ENCODE measurements at regions not wholly inside any gene's neighbourhood (a gene's known extent, or its start where the extent isn't known, plus 50 kb on each side); places are given as distances from the start of the nearest gene placed in this dataset.

DNA sequence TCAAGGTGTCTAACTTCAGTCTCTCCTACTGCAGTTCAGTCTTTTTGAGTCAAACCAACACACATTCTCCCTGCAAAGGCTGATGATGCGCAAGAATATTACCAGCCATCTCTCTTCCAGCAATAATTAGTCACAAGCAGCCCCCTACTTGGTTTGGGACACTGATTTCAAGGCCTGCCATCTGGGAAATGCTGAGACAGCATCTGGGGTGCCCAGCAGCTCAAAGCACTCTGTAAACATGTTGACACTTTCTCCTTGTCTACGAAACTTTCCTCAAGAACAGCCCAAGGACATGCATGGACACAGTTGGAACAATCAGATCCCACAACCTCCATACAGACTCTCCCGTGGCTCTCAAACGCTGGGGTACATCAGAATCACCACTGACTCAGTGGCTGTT is 149.2 kb upstream of the RPL38 start:
- TF ChIP-seq CTCF (IDR thresholded peaks at IDR 0.05) = no peak
- DNase-seq (ENCODE audit: low spot score) = no peak
- no peak for ATAC-seq (ENCODE audit: low FRiP score)

- DNase-seq (ENCODE audit: low spot score) (no peak), ATAC-seq (ENCODE audit: low FRiP score) (no peak)
- TF ChIP-seq CTCF (IDR thresholded peaks at IDR 0.05) = no peak
Measured at GRCh38 chr17:74055508-74056160, 147.8 kb upstream of the RPL38 start.

DNA sequence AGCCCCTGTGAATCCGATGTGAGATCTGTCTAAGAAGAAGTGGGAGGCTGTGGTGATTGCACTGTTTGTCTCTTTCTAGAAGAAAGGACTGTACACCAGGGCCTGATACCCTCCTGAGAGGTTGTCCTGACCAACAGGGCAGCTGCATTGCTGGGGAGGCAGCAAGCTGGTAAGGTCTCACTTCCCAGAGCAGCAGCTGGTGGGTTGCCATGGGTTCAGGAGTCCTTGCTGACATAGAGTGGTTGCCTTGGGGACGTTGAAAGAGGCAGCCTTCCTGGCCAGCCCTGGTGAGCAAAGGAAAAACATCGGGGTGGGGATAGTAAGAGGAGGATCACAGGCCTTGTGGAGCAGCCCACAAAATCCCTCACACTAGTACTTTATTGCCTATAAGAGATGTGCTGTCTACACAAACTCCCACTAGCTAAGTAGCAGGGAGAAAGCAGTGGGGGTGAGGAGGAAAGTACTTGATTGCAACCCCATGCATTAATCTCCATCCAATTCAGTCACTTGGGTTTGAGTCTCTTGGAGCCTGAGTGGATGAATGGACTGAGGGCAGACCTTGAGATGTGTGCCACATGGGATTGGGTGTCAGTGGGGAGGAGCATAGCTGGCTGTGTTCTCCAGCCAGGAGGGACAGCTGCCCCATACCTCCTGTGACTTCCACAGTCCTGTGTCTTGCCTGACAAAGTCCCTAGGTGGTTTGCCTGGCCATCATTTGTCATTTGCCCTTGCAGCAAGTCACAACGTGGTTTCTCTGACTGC is 143.8 kb upstream of the RPL38 start:
- ATAC-seq (ENCODE audit: low FRiP score) (no peak), DNase-seq (ENCODE audit: low spot score) (no peak)
- TF ChIP-seq CTCF (IDR thresholded peaks at IDR 0.05) = no peak

DNA sequence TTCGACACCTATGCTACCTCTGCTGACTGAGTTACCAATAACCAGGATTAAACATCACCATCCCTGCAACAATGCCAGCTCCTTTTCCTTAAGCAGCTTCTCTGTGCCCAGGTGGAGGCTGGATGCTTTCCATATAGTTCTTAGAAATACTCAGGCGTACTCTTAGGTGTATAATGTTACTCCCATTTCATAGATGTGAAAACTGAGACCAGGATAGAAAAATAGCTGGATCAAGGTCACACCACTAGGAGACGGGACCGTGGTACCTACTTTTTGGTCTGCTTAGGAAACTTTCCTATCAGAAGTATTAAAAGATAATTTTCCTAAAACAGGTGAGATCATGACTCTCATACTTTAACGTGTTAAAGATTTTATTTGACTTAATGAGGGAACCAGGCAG is 141.7 kb upstream of the RPL38 start:
- ATAC-seq (ENCODE audit: low FRiP score) (no peak), DNase-seq (ENCODE audit: low spot score) (no peak)
- TF ChIP-seq CTCF (IDR thresholded peaks at IDR 0.05) = no peak

DNA sequence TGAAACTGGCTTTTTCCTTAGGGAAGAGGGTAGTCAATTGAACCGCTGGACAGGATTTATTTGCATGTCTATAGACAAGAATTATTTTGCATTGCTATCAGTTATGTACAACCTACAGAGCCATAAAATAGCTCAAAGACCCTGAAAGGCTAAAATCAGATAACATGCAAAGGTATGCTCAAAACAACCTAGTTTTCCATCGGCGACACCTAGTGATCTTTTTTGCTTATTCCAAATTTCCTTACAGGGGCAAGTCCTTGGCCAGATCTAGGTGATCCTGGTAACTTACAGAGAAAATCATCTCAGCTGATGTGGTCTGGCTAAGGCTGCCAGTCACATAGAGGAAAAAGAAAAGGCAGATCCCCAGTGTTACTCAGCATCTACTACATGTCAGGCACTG is 141.2 kb upstream of the RPL38 start:
- DNase-seq (ENCODE audit: low spot score) (no peak), ATAC-seq (ENCODE audit: low FRiP score) (no peak)
- no peak for TF ChIP-seq CTCF (IDR thresholded peaks at IDR 0.05)

DNA sequence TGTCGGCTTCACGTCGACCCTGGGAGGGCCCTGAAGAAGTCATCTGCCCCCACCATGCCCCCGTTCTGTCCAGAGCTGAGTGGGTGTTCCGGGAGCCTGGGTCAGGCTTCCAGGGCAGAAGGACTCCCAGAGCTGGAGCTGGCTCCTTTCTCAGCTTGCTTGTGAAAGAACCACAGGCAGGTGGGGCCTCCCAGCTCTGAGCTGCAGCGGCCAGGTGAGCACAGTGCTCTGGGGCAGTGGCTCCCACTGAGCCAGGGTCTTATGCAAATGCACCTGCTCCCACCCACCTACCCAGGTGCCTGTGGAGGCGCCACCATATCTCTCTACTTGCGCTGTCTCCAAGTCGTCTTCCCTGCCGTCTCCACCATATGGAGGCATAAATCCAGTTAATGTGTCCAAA is 140.0 kb upstream of the RPL38 start:
- ATAC-seq (ENCODE audit: low FRiP score) = no peak
- TF ChIP-seq CTCF (IDR thresholded peaks at IDR 0.05) = no peak
- DNase-seq (ENCODE audit: low spot score) = no peak

- ATAC-seq (ENCODE audit: low FRiP score) (no peak), DNase-seq (ENCODE audit: low spot score) (no peak)
- TF ChIP-seq CTCF (IDR thresholded peaks at IDR 0.05) = no peak
Measured at GRCh38 chr17:74070374-74070773, 133.1 kb upstream of the RPL38 start.

All from omental fat pad (tissue), 3 donors.